ENCODE measurements at regions not wholly inside any gene's neighbourhood (a gene's known extent, or its start where the extent isn't known, plus 50 kb on each side); places are given as distances from the start of the nearest gene placed in this dataset.

- DNase-seq, result no peak
- no peaks in the 10 kb centered on the region for H3K36me3 Mint-ChIP-seq
- H3K4me1 Mint-ChIP-seq, result peaks cover 6% of the 10 kb centered on the region
- POLR2A ChIA-PET, result no interaction called here
- H3K9me3 Mint-ChIP-seq, result no peaks in the 10 kb centered on the region
- no peak for ATAC-seq (ENCODE audit: low read depth)
- peaks cover 6% of the 10 kb centered on the region for H3K27me3 Mint-ChIP-seq
- H3K4me3 Mint-ChIP-seq, result no peak overlapping the region
- no peak overlapping the region for H3K27ac Mint-ChIP-seq
These were observed 122.9 kb upstream of the GOLIM4 start for GRCh38 chr3:168218600-168218999.

GRCh38 chr3:168216851-168217250 is 121.1 kb upstream of the GOLIM4 start:
- POLR2A ChIA-PET, result no interaction called here
- no peak overlapping the region for H3K27ac Mint-ChIP-seq
- ATAC-seq (ENCODE audit: low read depth) (no peak), DNase-seq (no peak)
- H3K27me3 Mint-ChIP-seq, result peaks cover 4% of the 10 kb centered on the region
- H3K4me3 Mint-ChIP-seq, result no peak overlapping the region
- no peaks in the 10 kb centered on the region for H3K36me3 Mint-ChIP-seq
- peaks cover 6% of the 10 kb centered on the region for H3K4me1 Mint-ChIP-seq
- no peaks in the 10 kb centered on the region for H3K9me3 Mint-ChIP-seq

- no peak for DNase-seq
- Mint-ChIP-seq H3K27me3 (peaks cover 4% of the 10 kb centered on the region), H3K36me3 (no peaks in the 10 kb centered on the region), H3K27ac (peak overlapping the region; percentile 61), H3K4me1 (peaks cover 6% of the 10 kb centered on the region), H3K9me3 (no peaks in the 10 kb centered on the region), H3K4me3 (peak overlapping the region; percentile 61)
- peak; percentile 85 for ATAC-seq (ENCODE audit: low read depth)
- POLR2A ChIA-PET, result no interaction called here
These were observed 118.2 kb upstream of the GOLIM4 start for GRCh38 chr3:168213920-168214319.

- no peak for DNase-seq
- H3K27me3 Mint-ChIP-seq, result peaks cover 4% of the 10 kb centered on the region
- H3K4me3 Mint-ChIP-seq, result peak overlapping the region; percentile 19
- H3K36me3 Mint-ChIP-seq, result no peaks in the 10 kb centered on the region
- POLR2A ChIA-PET, result no interaction called here
- H3K27ac Mint-ChIP-seq, result no peak overlapping the region
- peaks cover 6% of the 10 kb centered on the region for H3K4me1 Mint-ChIP-seq
- no peak for ATAC-seq (ENCODE audit: low read depth)
- H3K9me3 Mint-ChIP-seq, result no peaks in the 10 kb centered on the region
These were observed 117.1 kb upstream of the GOLIM4 start for GRCh38 chr3:168212664-168213285.

GRCh38 chr3:168205451-168205850 is 109.7 kb upstream of the GOLIM4 start:
- Mint-ChIP-seq H3K27ac (no peak overlapping the region), H3K36me3 (no peaks in the 10 kb centered on the region), H3K27me3 (peaks cover 2% of the 10 kb centered on the region), H3K4me3 (no peak overlapping the region), H3K9me3 (no peaks in the 10 kb centered on the region), H3K4me1 (no peaks in the 10 kb centered on the region)
- DNase-seq, result no peak
- ATAC-seq (ENCODE audit: low read depth), result no peak
- POLR2A ChIA-PET, result no interaction called here

- H3K4me1 Mint-ChIP-seq, result no peaks in the 10 kb centered on the region
- ATAC-seq (ENCODE audit: low read depth) (no peak), DNase-seq (no peak)
- H3K9me3 Mint-ChIP-seq, result no peaks in the 10 kb centered on the region
- H3K36me3 Mint-ChIP-seq, result no peaks in the 10 kb centered on the region
- no peak overlapping the region for H3K27ac Mint-ChIP-seq
- POLR2A ChIA-PET, result no interaction called here
- no peak overlapping the region for H3K4me3 Mint-ChIP-seq
- peaks cover 2% of the 10 kb centered on the region for H3K27me3 Mint-ChIP-seq
These were observed 101.4 kb upstream of the GOLIM4 start for GRCh38 chr3:168197162-168197561.

- POLR2A ChIA-PET, result no interaction called here
- Mint-ChIP-seq H3K27ac (no peak overlapping the region), H3K4me3 (no peak overlapping the region), H3K9me3 (no peaks in the 10 kb centered on the region), H3K36me3 (no peaks in the 10 kb centered on the region), H3K4me1 (no peaks in the 10 kb centered on the region), H3K27me3 (peaks cover 4% of the 10 kb centered on the region)
- no peak for DNase-seq
- no peak for ATAC-seq (ENCODE audit: low read depth)
These were observed 96.1 kb upstream of the GOLIM4 start for GRCh38 chr3:168191856-168192255.

GRCh38 chr3:168187233-168187632 is 91.5 kb upstream of the GOLIM4 start:
- H3K27me3 Mint-ChIP-seq, result peaks cover 8% of the 10 kb centered on the region
- no peaks in the 10 kb centered on the region for H3K9me3 Mint-ChIP-seq
- POLR2A ChIA-PET, result no interaction called here

GRCh38 chr3:168186293-168186983 is 90.7 kb upstream of the GOLIM4 start:
- H3K9me3 Mint-ChIP-seq, result no peaks in the 10 kb centered on the region
- POLR2A ChIA-PET, result no interaction called here
- ATAC-seq (ENCODE audit: low read depth) (no peak), DNase-seq (no peak)
- H3K36me3 Mint-ChIP-seq, result no peaks in the 10 kb centered on the region
- peaks cover 8% of the 10 kb centered on the region for H3K27me3 Mint-ChIP-seq
- H3K27ac Mint-ChIP-seq, result no peak overlapping the region
- no peaks in the 10 kb centered on the region for H3K4me1 Mint-ChIP-seq
- H3K4me3 Mint-ChIP-seq, result no peak overlapping the region

More at GRCh38 chr3:168187233-168187632, 91.5 kb upstream of the GOLIM4 start:
- no peak for DNase-seq
- Mint-ChIP-seq H3K4me3 (no peak overlapping the region), H3K36me3 (no peaks in the 10 kb centered on the region), H3K4me1 (no peaks in the 10 kb centered on the region), H3K27ac (no peak overlapping the region)
- ATAC-seq (ENCODE audit: low read depth), result no peak

- no peak for DNase-seq
- no peaks in the 10 kb centered on the region for H3K9me3 Mint-ChIP-seq
- H3K27me3 Mint-ChIP-seq, result peaks cover 6% of the 10 kb centered on the region
- no peak overlapping the region for H3K4me3 Mint-ChIP-seq
- H3K36me3 Mint-ChIP-seq, result no peaks in the 10 kb centered on the region
- POLR2A ChIA-PET, result no interaction called here
- H3K27ac Mint-ChIP-seq, result no peak overlapping the region
- no peaks in the 10 kb centered on the region for H3K4me1 Mint-ChIP-seq
- no peak for ATAC-seq (ENCODE audit: low read depth)
These were observed 88.0 kb upstream of the GOLIM4 start for GRCh38 chr3:168183774-168184173.

GRCh38 chr3:168168743-168169142 is 73.0 kb upstream of the GOLIM4 start:
- Mint-ChIP-seq H3K4me3 (no peak overlapping the region), H3K27ac (no peak overlapping the region), H3K4me1 (peaks cover 4% of the 10 kb centered on the region), H3K36me3 (no peaks in the 10 kb centered on the region), H3K9me3 (no peaks in the 10 kb centered on the region), H3K27me3 (peaks cover 8% of the 10 kb centered on the region)
- ATAC-seq (ENCODE audit: low read depth) (no peak), DNase-seq (no peak)
- POLR2A ChIA-PET, result no interaction called here

- no peak for DNase-seq
- no peaks in the 10 kb centered on the region for H3K9me3 Mint-ChIP-seq
- no peak for ATAC-seq (ENCODE audit: low read depth)
- H3K27me3 Mint-ChIP-seq, result peaks cover 2% of the 10 kb centered on the region
- H3K4me1 Mint-ChIP-seq, result peaks cover 2% of the 10 kb centered on the region
- POLR2A ChIA-PET, result no interaction called here
- no peaks in the 10 kb centered on the region for H3K36me3 Mint-ChIP-seq
- H3K4me3 Mint-ChIP-seq, result no peak overlapping the region
- H3K27ac Mint-ChIP-seq, result no peak overlapping the region
These were observed 69.9 kb upstream of the GOLIM4 start for GRCh38 chr3:168165390-168166269.

- Mint-ChIP-seq H3K9me3 (no peaks in the 10 kb centered on the region), H3K27ac (no peak overlapping the region), H3K4me1 (no peaks in the 10 kb centered on the region), H3K4me3 (no peak overlapping the region), H3K36me3 (no peaks in the 10 kb centered on the region), H3K27me3 (peaks cover 14% of the 10 kb centered on the region)
- DNase-seq (no peak), ATAC-seq (ENCODE audit: low read depth) (no peak)
- POLR2A ChIA-PET, result no interaction called here
These were observed 66.4 kb upstream of the GOLIM4 start for GRCh38 chr3:168162172-168162571.

- ATAC-seq (ENCODE audit: low read depth), result no peak
- Mint-ChIP-seq H3K36me3 (no peaks in the 10 kb centered on the region), H3K4me3 (no peak overlapping the region), H3K27me3 (peaks cover 15% of the 10 kb centered on the region), H3K9me3 (no peaks in the 10 kb centered on the region), H3K4me1 (no peaks in the 10 kb centered on the region), H3K27ac (no peak overlapping the region)
- no peak for DNase-seq
- POLR2A ChIA-PET, result no interaction called here
These were observed 66.0 kb upstream of the GOLIM4 start for GRCh38 chr3:168161696-168162095.
